22Rv1 (cell line): ENCODE measurements at regions not wholly inside any gene's neighbourhood (a gene's known extent, or its start where the extent isn't known, plus 50 kb on each side); places are given as distances from the start of the nearest gene placed in this dataset.

Source experiments
- H3K27ac ChIP-seq: fragments of 450-650 bp; 2 replicates; pipeline ENCODE4 v1.5.1; 2017
- CTCF ChIP-seq: fragments of 450-650 bp; IDR thresholded peaks from 2 replicates; pipeline ENCODE4 v1.5.1; 2017; ENCODE audit warnings: mild to moderate bottlenecking
- ZFX ChIP-seq: fragments of 450-650 bp; IDR thresholded peaks from 2 replicates; pipeline ENCODE4 v1.6.1; 2017; ENCODE audit warnings: antibody characterized with exemption, borderline replicate concordance

- TF ChIP-seq ZFX (no peak), CTCF (no peak)
- no peak overlapping the region for H3K27ac ChIP-seq
Observed at GRCh38 chr1:216777148-216777547, 53.9 kb upstream of the ESRRG start.
